K562 (cell line): ENCODE measurements at regions not wholly inside any gene's neighbourhood (a gene's known extent, or its start where the extent isn't known, plus 50 kb on each side); places are given as distances from the start of the nearest gene placed in this dataset.

Experiments
- ATAC-seq: fragments of 200-7000 bp; cut with Tn5 transposase; 3 replicates; pipeline ENCODE4 v1.9.1; 2020; ENCODE audit warnings: moderate library complexity
- BruUV-seq: library from RNA; stranded (reverse); fragments of 400-500 nt; replicated peaks from 2 replicates; lab custom pipeline; 2021; lab: Mats Ljungman, UMichigan
- CTCF ChIA-PET: fragments of 300-600 bp; formaldehyde crosslinking; extraction: SDS; loops from one replicate; lab custom pipeline; 2021; ENCODE audit warnings: low intra/inter-chr PET ratio; lab: Yijun Ruan, JAX
- POLR2A ChIA-PET: fragments of 300-600, 350-650 bp; sonication (Branson Sonifier 250); formaldehyde crosslinking; extraction: SDS; loops from one replicate; lab custom pipeline; 2021; ENCODE audit warnings: antibody characterized with exemption, inconsistent platforms; lab: Yijun Ruan, JAX
- DNase-seq, 4 experiments: peaks; one replicate each; pipeline versions ENCODE4 v3.0.0 to v3.0.0-alpha.2; 2011 to 2018; ENCODE audit warnings: low spot score in 3 of 4, mixed read lengths in 3 of 4; ENCODE audit errors: extremely low read depth in 1 of 4
- FAIRE-seq: peaks from 2 replicates; lab custom pipeline; 2011; peaks lifted over from hg19 to GRCh38; lab: Jason Lieb, UNC
- H2AFZ ChIP-seq: 2 replicates; pipeline ENCODE4 v1.6.0; 2011; ENCODE audit warnings: low read depth, low read length, control low read depth, inconsistent platforms
- H3K27ac ChIP-seq: fragments of 200-600 bp; 3 replicates; pipeline ENCODE4 v1.8.0; 2011; ENCODE audit warnings: low read depth, mild to moderate bottlenecking, control low read depth, inconsistent platforms, low read length, moderate library complexity, mixed read lengths; ENCODE audit errors: extremely low read depth
- H3K27me3 ChIP-seq, 2 experiments: fragments of 300-600 bp in 1 of 2; 2 replicates in 1 of 2; 3 replicates in 1 of 2; pipeline versions ENCODE4 v1.6.0 to v1.8.0; 2011; ENCODE audit warnings: inconsistent platforms in 2 of 2, low read length in 2 of 2, mild to moderate bottlenecking in 1 of 2, mixed read lengths in 1 of 2, moderate library complexity in 1 of 2; ENCODE audit not compliant: control insufficient read depth in 2 of 2, insufficient read depth in 2 of 2
- H3K36me3 ChIP-seq: fragments of 300-600 bp; 3 replicates; pipeline ENCODE4 v1.8.0; 2011; ENCODE audit warnings: mild to moderate bottlenecking, low read length, inconsistent platforms; ENCODE audit not compliant: control insufficient read depth, insufficient read depth
- H3K4me1 ChIP-seq, 2 experiments: fragments of 200-600 bp in 1 of 2; replicated peaks in 1 of 2; 2 replicates in 1 of 2; 3 replicates in 1 of 2; pipeline versions ENCODE4 v1.5.1 to v1.8.0; 2011; ENCODE audit warnings: inconsistent platforms in 2 of 2, low read length in 2 of 2, mild to moderate bottlenecking in 1 of 2, mixed read lengths in 1 of 2, moderate library complexity in 1 of 2; ENCODE audit not compliant: control insufficient read depth in 2 of 2, insufficient read depth in 2 of 2
- H3K4me2 ChIP-seq: 2 replicates; pipeline ENCODE4 v1.6.1; 2011; ENCODE audit warnings: low read length, control low read depth, inconsistent platforms, mixed read lengths; ENCODE audit not compliant: insufficient read depth
- H3K4me3 ChIP-seq: fragments of 200-600 bp; sonication (generic), shearing (Covaris generic); 2 replicates; pipeline ENCODE4 v1.5.1; 2016; ENCODE audit warnings: control low read depth, inconsistent platforms
- H3K79me2 ChIP-seq: fragments of 200-600 bp; 3 replicates; pipeline ENCODE4 v1.8.0; 2011; ENCODE audit warnings: low read length, inconsistent platforms; ENCODE audit not compliant: control insufficient read depth, insufficient read depth
- H3K9ac ChIP-seq, 2 experiments: 2 replicates each; pipeline versions ENCODE4 v1.6.0 to v1.6.1; 2011; ENCODE audit warnings: low read depth in 2 of 2, low read length in 2 of 2, control low read depth in 1 of 2, inconsistent platforms in 1 of 2, mild to moderate bottlenecking in 1 of 2, mixed read lengths in 1 of 2; ENCODE audit not compliant: insufficient read depth in 1 of 2
- H3K9me1 ChIP-seq: one replicate; pipeline ENCODE4 v1.6.0; 2011; ENCODE audit warnings: inconsistent platforms, mild to moderate bottlenecking, low read length, moderate library complexity; ENCODE audit not compliant: control insufficient read depth, insufficient read depth
- H3K9me3 ChIP-seq: replicated peaks from 2 replicates; pipeline ENCODE4 v1.5.1; 2011; ENCODE audit warnings: low read depth, low read length, inconsistent platforms; ENCODE audit not compliant: control insufficient read depth, insufficient read depth
- H4K20me1 ChIP-seq: replicated peaks from 2 replicates; pipeline ENCODE4 v1.6.1; 2011; ENCODE audit warnings: low read length, inconsistent platforms, mixed read lengths; ENCODE audit not compliant: control insufficient read depth, insufficient read depth
- CBX2 ChIP-seq: fragments of 200-600 bp; sonication (generic); IDR thresholded peaks from one replicate; pipeline ENCODE4 v1.6.1; 2012; ENCODE audit warnings: mild to moderate bottlenecking, low read length, inconsistent platforms; ENCODE audit not compliant: insufficient read depth, poor library complexity, severe bottlenecking
- E2F4 ChIP-seq: sonication (generic); formaldehyde crosslinking; IDR thresholded peaks from 2 replicates; pipeline ENCODE4 v1.8.0; 2022; ENCODE audit warnings: mild to moderate bottlenecking, low read depth, missing genetic modification reagents
- HDAC3 ChIP-seq: fragments of 450-650 bp; IDR thresholded peaks from 2 replicates; pipeline ENCODE4 v1.6.1; 2018; ENCODE audit warnings: borderline replicate concordance, mild to moderate bottlenecking, moderate library complexity; ENCODE audit not compliant: partially characterized antibody
- HES1 ChIP-seq: fragments of 450-650 bp; IDR thresholded peaks from 2 replicates; pipeline ENCODE4 v1.6.1; 2016; ENCODE audit warnings: low read depth, mild to moderate bottlenecking, moderate library complexity
- NFATC3 ChIP-seq: fragments of 450-650 bp; IDR thresholded peaks from 2 replicates; pipeline ENCODE4 v1.6.1; 2017; ENCODE audit warnings: mild to moderate bottlenecking
- SMARCB1 ChIP-seq: IDR thresholded peaks from 2 replicates; pipeline ENCODE4 v1.6.1; 2011; ENCODE audit warnings: improper control_type of control experiment, low read depth; ENCODE audit not compliant: insufficient read length
- SMARCC2 ChIP-seq: fragments of 450-650 bp; IDR thresholded peaks from 2 replicates; pipeline ENCODE4 v1.6.1; 2017; ENCODE audit warnings: antibody characterized with exemption, moderate library complexity, mild to moderate bottlenecking, low read depth
- U2AF2 ChIP-seq: fragments of 200-400 bp; formaldehyde crosslinking; optimal IDR thresholded peaks from 2 replicates; pipeline ENCODE3; 2017; ENCODE audit warnings: low read depth, mild to moderate bottlenecking, low read length
- ZFP30 ChIP-seq: fragments of 250-450 bp; sonication (Bioruptor Pico); IDR thresholded peaks from 2 replicates; pipeline ENCODE4 v1.8.0; 2022; ENCODE audit warnings: moderate library complexity, mild to moderate bottlenecking, inconsistent platforms, borderline replicate concordance
- ZNF407 ChIP-seq: fragments of 450-650 bp; IDR thresholded peaks from 2 replicates; pipeline ENCODE4 v1.6.1; 2016; ENCODE audit warnings: low read depth
- WGBS: fragments of 100-300 bp; shearing (Covaris generic); methylation state at CpG from one replicate; pipeline ENCODE4 v1.1.6; 2016; ENCODE audit warnings: low coverage, mixed read lengths; ENCODE audit not compliant: insufficient coverage; ENCODE audit errors: missing lambda C conversion rate; 5-methylcytosine and 5-hydroxymethylcytosine counted together
- in situ Hi-C: fragments of 300-500 bp; cut with MboI; formaldehyde crosslinking; loops from 4 replicates; pipeline ENCODE4 v1.15.0; 2018; ENCODE audit warnings: inconsistent platforms, mixed read lengths
- intact Hi-C: fragments of 100-400 bp; cut with micrococcal nuclease; formaldehyde crosslinking; loops from 2 replicates; pipeline ENCODE4 v1.14.2; 2022

DNA sequence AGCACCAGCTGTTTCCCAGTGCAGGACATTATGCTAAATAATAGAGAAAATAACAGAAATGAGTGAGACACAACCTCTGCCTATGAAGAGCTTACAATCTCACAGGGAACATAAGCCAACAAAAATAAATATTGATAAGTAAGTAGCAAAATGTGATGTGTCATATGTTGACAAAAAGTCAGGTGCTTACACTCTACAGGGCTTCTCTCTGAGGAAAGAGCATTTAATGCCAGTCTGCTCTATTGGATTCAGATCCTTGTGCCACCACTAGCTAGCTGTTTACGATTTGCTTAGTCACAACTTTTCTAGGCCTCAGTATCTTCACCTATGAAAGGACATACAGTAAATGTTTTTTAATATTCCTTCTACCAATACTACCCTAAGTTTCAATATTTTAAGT, 500.9 kb upstream of the NAALADL2 start (continued):
- TF ChIP-seq NFATC3 (no peak), ZFP30 (CRISPR knock-in tag) (no peak)

DNA sequence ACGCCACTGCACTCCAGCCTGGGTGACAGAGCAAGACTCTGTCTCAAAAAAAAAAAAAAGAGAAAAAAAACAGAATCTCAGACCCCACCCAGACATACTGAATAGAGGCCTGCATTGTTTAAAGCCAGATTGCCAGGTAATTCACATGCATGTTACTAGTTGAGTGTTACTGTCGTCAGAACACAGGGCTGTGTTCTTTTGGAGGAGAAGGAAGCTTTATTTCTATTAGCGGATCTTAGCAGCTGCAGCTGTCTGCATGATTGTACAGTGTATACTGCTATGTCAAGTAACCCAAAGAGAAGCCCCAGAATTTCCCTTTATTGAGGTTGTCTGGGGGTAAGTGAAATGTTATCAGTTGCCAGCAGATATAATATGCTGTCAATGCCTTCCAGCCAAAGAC, 496.6 kb upstream of the NAALADL2 start:
- no peaks in the 10 kb centered on the region for H3K27me3 ChIP-seq
- H3K79me2 ChIP-seq = no peaks in the 10 kb centered on the region
- no TSS peak for BruUV-seq
- no peaks in the 10 kb centered on the region for H3K9me1 ChIP-seq
- H2AFZ ChIP-seq = no peak overlapping the region
- no peaks in the 10 kb centered on the region for H3K4me1 ChIP-seq
- FAIRE-seq (no peak), DNase-seq (no peak), ATAC-seq (no peak)
- H3K9ac ChIP-seq = no peak overlapping the region
- 0% methylated on average over 3 of the region's 3 CpGs for WGBS
- H3K4me3 ChIP-seq = no peak overlapping the region
- no peaks in the 10 kb centered on the region for H3K36me3 ChIP-seq
- H3K27ac ChIP-seq = no peak overlapping the region
- no peak overlapping the region for H3K4me2 ChIP-seq
- H3K9me3 ChIP-seq = no peaks in the 10 kb centered on the region; the same call in 1 of the 2 replicates
- CTCF ChIA-PET = no interaction called here
- no peak for TF ChIP-seq SMARCB1
- no peak for TF ChIP-seq HES1
- TF ChIP-seq ZNF407 = no peak
- TF ChIP-seq SMARCC2 = no peak
- TF ChIP-seq HDAC3 = no peak
- TF ChIP-seq CBX2 = no peak
- no peak for TF ChIP-seq U2AF2
- TF ChIP-seq E2F4 (CRISPR knock-in tag) = no peak
- H4K20me1 ChIP-seq = no peaks in the 10 kb centered on the region
- in situ Hi-C loops = no loop called here
- POLR2A ChIA-PET = no interaction called here
- intact Hi-C loops = no loop called here
